NCI-H2171 treated with DMSO at 0.1 percent for 48 hours (cell line): ENCODE measurements at regions not wholly inside any gene's neighbourhood (a gene's known extent, or its start where the extent isn't known, plus 50 kb on each side); places are given as distances from the start of the nearest gene placed in this dataset.
A peak's percentile ranks its signal among the peaks of the same experiment; 100 is the strongest.
"Not testable (repeated sequence)": the region's sequence is repeated elsewhere in the genome, so short reads cannot be mapped to it uniquely, and the experiment has no call there.

ENCODE experiments used
- DNase-seq: peaks from one replicate; lab custom pipeline; 2025; lab: John Stamatoyannopoulos, UW

GRCh38 chr1:184183919-184184318, 132.4 kb downstream of the TSEN15 start:
- no peak for DNase-seq

GRCh38 chr1:184184614-184185013, 133.1 kb downstream of the TSEN15 start:
- DNase-seq = not testable (repeated sequence)

GRCh38 chr1:184185347-184185746, 133.8 kb downstream of the TSEN15 start:
- no peak for DNase-seq

GRCh38 chr1:184186167-184186566, 134.6 kb downstream of the TSEN15 start:
- peak; percentile 6 for DNase-seq

- DNase-seq = no peak
Measured at GRCh38 chr1:184187097-184187496, 135.6 kb downstream of the TSEN15 start.

GRCh38 chr1:184188037-184188436, 136.5 kb downstream of the TSEN15 start:
- DNase-seq = no peak

- DNase-seq = peak; percentile 85
Measured at GRCh38 chr1:184189361-184189760, 137.8 kb downstream of the TSEN15 start.

- no peak for DNase-seq
Measured at GRCh38 chr1:184190616-184191015, 139.1 kb downstream of the TSEN15 start.

GRCh38 chr1:184191181-184191621, 139.7 kb downstream of the TSEN15 start:
- DNase-seq = peak; percentile 82

GRCh38 chr1:184192796-184193195, 141.3 kb downstream of the TSEN15 start:
- no peak for DNase-seq

GRCh38 chr1:184193451-184193850, 141.9 kb downstream of the TSEN15 start:
- no peak for DNase-seq

- DNase-seq = no peak
Measured at GRCh38 chr1:184194236-184194635, 142.7 kb downstream of the TSEN15 start.

GRCh38 chr1:184195722-184196121, 144.2 kb downstream of the TSEN15 start:
- DNase-seq = not testable (repeated sequence)

GRCh38 chr1:184197831-184198230, 146.3 kb downstream of the TSEN15 start:
- DNase-seq = no peak

GRCh38 chr1:184199036-184199435, 147.5 kb downstream of the TSEN15 start:
- DNase-seq = no peak

GRCh38 chr1:184199438-184200085, 148.0 kb downstream of the TSEN15 start:
- DNase-seq = no peak

- no peak for DNase-seq
Measured at GRCh38 chr1:184208622-184209021, 157.1 kb downstream of the TSEN15 start.

- peak; percentile 56 for DNase-seq
Measured at GRCh38 chr1:184210031-184210430, 158.5 kb downstream of the TSEN15 start.

GRCh38 chr1:184210862-184211261, 159.3 kb downstream of the TSEN15 start:
- DNase-seq = no peak

GRCh38 chr1:184212649-184213314, 161.3 kb downstream of the TSEN15 start:
- no peak for DNase-seq

GRCh38 chr1:184214128-184214527, 162.6 kb downstream of the TSEN15 start:
- DNase-seq = no peak

GRCh38 chr1:184215274-184215925, 163.9 kb downstream of the TSEN15 start:
- DNase-seq = no peak

GRCh38 chr1:184218458-184219075, 167.0 kb downstream of the TSEN15 start:
- no peak for DNase-seq
